Panc1 (cell line): ENCODE measurements at regions not wholly inside any gene's neighbourhood (a gene's known extent, or its start where the extent isn't known, plus 50 kb on each side); places are given as distances from the start of the nearest gene placed in this dataset.

ENCODE experiments used
- ATAC-seq: fragments of 200-7000 bp; cut with Tn5 transposase; 2 replicates; pipeline ENCODE4 v1.9.1; 2020; ENCODE audit warnings: mild to moderate bottlenecking, moderate library complexity
- BruUV-seq: library from RNA; stranded (reverse); fragments of 400-500 nt; replicated peaks from 2 replicates; lab custom pipeline; 2021; lab: Mats Ljungman, UMichigan
- CTCF ChIA-PET: fragments of 300-600 bp; sonication (Branson Sonifier 250); formaldehyde crosslinking; loops from one replicate; lab custom pipeline; 2022; ENCODE audit warnings: antibody characterized with exemption; lab: Charles Lee
- POLR2A ChIA-PET: fragments of 300-600 bp; sonication (Branson Sonifier 250); formaldehyde crosslinking; loops from one replicate; lab custom pipeline; 2022; ENCODE audit warnings: antibody characterized with exemption; lab: Charles Lee
- DNase-seq: peaks from one replicate; pipeline ENCODE4 v3.0.0-alpha.2; 2010; ENCODE audit warnings: low read depth, low spot score
- H3K27ac ChIP-seq: 2 replicates; pipeline ENCODE4 v1.5.1; 2011; ENCODE audit warnings: mild to moderate bottlenecking, low read length, inconsistent platforms
- H3K27me3 ChIP-seq: fragments of 200-500 bp; sonication (Bioruptor generic); 2 replicates; pipeline ENCODE4 v1.6.0; 2014; ENCODE audit warnings: low read length, inconsistent platforms; ENCODE audit not compliant: control insufficient read depth, insufficient read depth
- H3K36me3 ChIP-seq: fragments of 200-500 bp; sonication (Bioruptor generic); 2 replicates; pipeline ENCODE4 v1.5.1; 2014; ENCODE audit warnings: inconsistent platforms, mild to moderate bottlenecking, low read length, moderate library complexity; ENCODE audit not compliant: control insufficient read depth, insufficient read depth
- H3K4me1 ChIP-seq: 2 replicates; pipeline ENCODE4 v1.5.1; 2011; ENCODE audit warnings: inconsistent platforms, mild to moderate bottlenecking, low read length, moderate library complexity; ENCODE audit not compliant: control insufficient read depth, insufficient read depth
- H3K4me3 ChIP-seq, 2 experiments: 2 replicates each; pipeline ENCODE4 v1.5.1; 2011 to 2012; ENCODE audit warnings: low read depth in 2 of 2, low read length in 2 of 2, mild to moderate bottlenecking in 2 of 2, inconsistent platforms in 1 of 2, moderate library complexity in 1 of 2
- H3K9me3 ChIP-seq: fragments of 200-500 bp; sonication (Bioruptor generic); 2 replicates; pipeline ENCODE4 v1.5.1; 2014; ENCODE audit warnings: low read depth, mild to moderate bottlenecking, inconsistent platforms, low read length, moderate library complexity; ENCODE audit not compliant: control insufficient read depth, insufficient read depth
- POLR2AphosphoS5 ChIP-seq: IDR thresholded peaks from 2 replicates; pipeline ENCODE4 v1.6.1; 2012; ENCODE audit warnings: mild to moderate bottlenecking, low read depth, low read length, moderate library complexity
- SIN3A ChIP-seq: IDR thresholded peaks from 2 replicates; pipeline ENCODE4 v1.6.1; 2012; ENCODE audit warnings: low read depth, mild to moderate bottlenecking, low read length, moderate library complexity, borderline replicate concordance; ENCODE audit not compliant: insufficient read depth
- TCF7L2 ChIP-seq: IDR thresholded peaks from 2 replicates; pipeline ENCODE4 v1.6.1; 2011; ENCODE audit warnings: mild to moderate bottlenecking, low read depth, low read length, inconsistent platforms
- in situ Hi-C: cut with HindIII; loops from 2 replicates; pipeline ENCODE4 v1.10.0; 2016; ENCODE audit warnings: low sequenced_read_pairs, low pct_unique_long_range_greater_than_20kb
- intact Hi-C: fragments of 100-400 bp; cut with micrococcal nuclease; formaldehyde crosslinking; loops from one replicate; pipeline ENCODE4 v1.10.0; 2022; ENCODE audit not compliant: unreplicated experiment
- TF ChIP-seq, protein P1 (sequence below), 2 experiments: IDR thresholded peaks; 2 replicates each; pipeline ENCODE4 v1.6.1; 2011 to 2012; ENCODE audit warnings: low read depth in 2 of 2, control low read depth in 1 of 2, low read length in 1 of 2, mild to moderate bottlenecking in 1 of 2, moderate library complexity in 1 of 2; ENCODE audit not compliant: insufficient read depth in 1 of 2
- TF ChIP-seq, protein P2 (sequence below): fragments of 450-650 bp; IDR thresholded peaks from 2 replicates; pipeline ENCODE4 v1.5.1; 2017; ENCODE audit warnings: mild to moderate bottlenecking

DNA sequence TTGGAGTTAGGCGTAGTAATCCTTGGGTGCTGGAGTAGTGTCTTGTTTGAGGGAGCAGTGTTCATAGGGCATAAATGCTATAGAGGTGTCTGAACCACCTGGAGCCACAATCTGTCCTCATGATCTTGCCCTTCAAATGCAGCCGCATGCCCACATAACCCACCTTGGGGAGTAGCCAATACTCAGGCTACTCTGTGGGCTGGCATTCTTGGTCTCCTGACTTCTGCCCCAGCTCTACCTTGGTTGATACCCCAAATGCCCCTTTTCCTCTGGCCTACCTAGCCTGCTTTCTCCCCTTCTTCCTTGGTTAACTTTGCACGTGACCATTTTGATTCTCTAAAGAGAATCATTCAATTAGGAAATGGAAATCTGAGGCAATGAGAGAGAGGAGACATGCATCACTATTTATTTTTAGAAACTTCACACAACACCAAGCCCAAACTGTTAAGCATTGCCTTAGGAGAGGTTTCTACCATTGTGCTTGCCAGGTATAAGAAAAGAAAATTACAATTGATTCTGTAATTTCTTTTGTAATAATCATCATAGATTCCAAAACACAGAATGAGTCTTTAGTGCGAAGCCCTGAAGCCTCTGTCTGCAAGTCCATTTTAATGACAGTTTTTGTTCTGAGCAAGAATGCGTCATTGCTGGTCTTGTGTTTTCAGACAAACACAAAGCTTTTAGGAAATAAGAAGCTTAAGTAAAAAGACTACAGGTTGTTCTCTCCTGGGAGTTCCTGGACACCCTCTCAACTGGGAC lies 135.2 kb downstream of the C9orf152 start:
- no peaks in the 10 kb centered on the region for H3K27me3 ChIP-seq
- in situ Hi-C loops (no loop called here), intact Hi-C loops (no loop called here)
- TF ChIP-seq, protein P1, sequence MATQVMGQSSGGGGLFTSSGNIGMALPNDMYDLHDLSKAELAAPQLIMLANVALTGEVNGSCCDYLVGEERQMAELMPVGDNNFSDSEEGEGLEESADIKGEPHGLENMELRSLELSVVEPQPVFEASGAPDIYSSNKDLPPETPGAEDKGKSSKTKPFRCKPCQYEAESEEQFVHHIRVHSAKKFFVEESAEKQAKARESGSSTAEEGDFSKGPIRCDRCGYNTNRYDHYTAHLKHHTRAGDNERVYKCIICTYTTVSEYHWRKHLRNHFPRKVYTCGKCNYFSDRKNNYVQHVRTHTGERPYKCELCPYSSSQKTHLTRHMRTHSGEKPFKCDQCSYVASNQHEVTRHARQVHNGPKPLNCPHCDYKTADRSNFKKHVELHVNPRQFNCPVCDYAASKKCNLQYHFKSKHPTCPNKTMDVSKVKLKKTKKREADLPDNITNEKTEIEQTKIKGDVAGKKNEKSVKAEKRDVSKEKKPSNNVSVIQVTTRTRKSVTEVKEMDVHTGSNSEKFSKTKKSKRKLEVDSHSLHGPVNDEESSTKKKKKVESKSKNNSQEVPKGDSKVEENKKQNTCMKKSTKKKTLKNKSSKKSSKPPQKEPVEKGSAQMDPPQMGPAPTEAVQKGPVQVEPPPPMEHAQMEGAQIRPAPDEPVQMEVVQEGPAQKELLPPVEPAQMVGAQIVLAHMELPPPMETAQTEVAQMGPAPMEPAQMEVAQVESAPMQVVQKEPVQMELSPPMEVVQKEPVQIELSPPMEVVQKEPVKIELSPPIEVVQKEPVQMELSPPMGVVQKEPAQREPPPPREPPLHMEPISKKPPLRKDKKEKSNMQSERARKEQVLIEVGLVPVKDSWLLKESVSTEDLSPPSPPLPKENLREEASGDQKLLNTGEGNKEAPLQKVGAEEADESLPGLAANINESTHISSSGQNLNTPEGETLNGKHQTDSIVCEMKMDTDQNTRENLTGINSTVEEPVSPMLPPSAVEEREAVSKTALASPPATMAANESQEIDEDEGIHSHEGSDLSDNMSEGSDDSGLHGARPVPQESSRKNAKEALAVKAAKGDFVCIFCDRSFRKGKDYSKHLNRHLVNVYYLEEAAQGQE (IDR thresholded peaks at IDR 0.05; ENCODE audit: insufficient read depth in 1 of 2, low read depth in 2 of 2, low read length in 1 of 2) = no peak
- no peak for TF ChIP-seq TCF7L2
- TF ChIP-seq, protein P2, sequence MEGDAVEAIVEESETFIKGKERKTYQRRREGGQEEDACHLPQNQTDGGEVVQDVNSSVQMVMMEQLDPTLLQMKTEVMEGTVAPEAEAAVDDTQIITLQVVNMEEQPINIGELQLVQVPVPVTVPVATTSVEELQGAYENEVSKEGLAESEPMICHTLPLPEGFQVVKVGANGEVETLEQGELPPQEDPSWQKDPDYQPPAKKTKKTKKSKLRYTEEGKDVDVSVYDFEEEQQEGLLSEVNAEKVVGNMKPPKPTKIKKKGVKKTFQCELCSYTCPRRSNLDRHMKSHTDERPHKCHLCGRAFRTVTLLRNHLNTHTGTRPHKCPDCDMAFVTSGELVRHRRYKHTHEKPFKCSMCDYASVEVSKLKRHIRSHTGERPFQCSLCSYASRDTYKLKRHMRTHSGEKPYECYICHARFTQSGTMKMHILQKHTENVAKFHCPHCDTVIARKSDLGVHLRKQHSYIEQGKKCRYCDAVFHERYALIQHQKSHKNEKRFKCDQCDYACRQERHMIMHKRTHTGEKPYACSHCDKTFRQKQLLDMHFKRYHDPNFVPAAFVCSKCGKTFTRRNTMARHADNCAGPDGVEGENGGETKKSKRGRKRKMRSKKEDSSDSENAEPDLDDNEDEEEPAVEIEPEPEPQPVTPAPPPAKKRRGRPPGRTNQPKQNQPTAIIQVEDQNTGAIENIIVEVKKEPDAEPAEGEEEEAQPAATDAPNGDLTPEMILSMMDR = no peak
- TF ChIP-seq SIN3A = no peak
- no peak for TF ChIP-seq POLR2AphosphoS5
- H3K27ac ChIP-seq = no peak overlapping the region
- no peak for ATAC-seq
- no peak overlapping the region for H3K4me3 ChIP-seq
- no peak for DNase-seq
- POLR2A ChIA-PET = no interaction called here
- no peaks in the 10 kb centered on the region; the same call in none of the 2 replicates for H3K4me1 ChIP-seq
- CTCF ChIA-PET = no interaction called here
- H3K9me3 ChIP-seq = no peaks in the 10 kb centered on the region
- BruUV-seq = no TSS peak
- no peaks in the 10 kb centered on the region for H3K36me3 ChIP-seq

DNA sequence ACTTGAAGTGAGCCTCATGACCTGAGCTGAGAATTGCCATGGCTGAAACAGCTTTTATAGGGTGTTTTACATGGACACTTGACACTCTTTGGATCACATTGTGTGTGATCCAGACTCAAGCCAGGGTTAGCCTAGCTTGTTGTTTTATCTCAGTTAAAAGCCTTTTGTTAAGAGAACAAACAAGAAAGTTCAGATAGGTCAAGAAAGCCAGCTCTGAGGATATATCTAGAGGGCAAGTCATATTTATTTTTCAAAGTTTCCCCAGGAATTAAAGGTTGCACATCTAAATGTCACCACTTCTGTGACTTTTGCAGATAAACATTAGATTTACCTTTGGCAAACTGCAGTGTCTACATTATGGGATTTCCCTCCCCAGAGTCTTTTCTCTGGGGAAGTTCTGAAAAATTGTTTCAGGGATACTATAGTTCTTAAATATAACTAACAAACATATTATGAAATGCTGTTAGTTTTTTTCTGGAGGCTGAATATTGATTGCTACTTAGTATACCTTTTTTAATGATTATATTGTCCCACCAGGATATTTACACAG lies 134.5 kb downstream of the C9orf152 start:
- in situ Hi-C loops (no loop called here), intact Hi-C loops (no loop called here)
- ATAC-seq = no peak
- H3K27ac ChIP-seq = no peak overlapping the region
- H3K4me1 ChIP-seq = no peaks in the 10 kb centered on the region; the same call in none of the 2 replicates
- H3K4me3 ChIP-seq = no peak overlapping the region
- POLR2A ChIA-PET = no interaction called here
- no peaks in the 10 kb centered on the region for H3K36me3 ChIP-seq
- no peaks in the 10 kb centered on the region for H3K27me3 ChIP-seq
- no peak for DNase-seq
- H3K9me3 ChIP-seq = no peaks in the 10 kb centered on the region
- BruUV-seq = no TSS peak
- CTCF ChIA-PET = no interaction called here
- TF ChIP-seq POLR2AphosphoS5 (no peak), TCF7L2 (no peak), SIN3A (no peak)
- TF ChIP-seq, protein P1 (IDR thresholded peaks at IDR 0.05; ENCODE audit: insufficient read depth in 1 of 2, low read depth in 2 of 2, low read length in 1 of 2) = no peak
- TF ChIP-seq, protein P2 = no peak
